Coronary artery (tissue), 2 donors: ENCODE measurements at regions not wholly inside any gene's neighbourhood (a gene's known extent, or its start where the extent isn't known, plus 50 kb on each side); places are given as distances from the start of the nearest gene placed in this dataset.

Experiments used
- DNase-seq: peaks from one replicate; pipeline ENCODE4 v3.0.0-alpha.2; 2017; ENCODE audit warnings: low spot score
- H3K27ac ChIP-seq, 2 donors: fragments of 200-600 bp; sonication (generic); one replicate each; pipeline ENCODE4 v1.5.1; 2016 to 2019
- H3K4me3 ChIP-seq: fragments of 200-600 bp; sonication (generic); 2 replicates; pipeline ENCODE4 v1.5.1; 2016; ENCODE audit warnings: mild to moderate bottlenecking, moderate library complexity
- CTCF ChIP-seq: fragments of 200-600 bp; sonication (generic); IDR thresholded peaks from one replicate; pipeline ENCODE4 v1.5.1; 2019; ENCODE audit warnings: antibody characterized with exemption

- no peak for TF ChIP-seq CTCF
- Histone ChIP-seq H3K4me3 (no peak overlapping the region), H3K27ac (no peak overlapping the region)
- DNase-seq: peak; percentile 38
Measured at GRCh38 chr14:99047441-99048031, 224.5 kb downstream of the BCL11B start.

GRCh38 chr14:99050309-99050708 is 221.7 kb downstream of the BCL11B start:
- no peak for TF ChIP-seq CTCF
- no peak overlapping the region for H3K4me3 ChIP-seq
- DNase-seq: no peak
- H3K27ac ChIP-seq: no peak overlapping the region

- Histone ChIP-seq H3K27ac (no peak overlapping the region), H3K4me3 (no peak overlapping the region)
- TF ChIP-seq CTCF: no peak
- DNase-seq: no peak
Measured at GRCh38 chr14:99052467-99052866, 219.5 kb downstream of the BCL11B start.

- peak; percentile 19 for DNase-seq
- H3K4me3 ChIP-seq: no peak overlapping the region
- no peak for TF ChIP-seq CTCF
- no peak overlapping the region for H3K27ac ChIP-seq
Measured at GRCh38 chr14:99055019-99055418, 217.0 kb downstream of the BCL11B start.

- no peak overlapping the region for H3K4me3 ChIP-seq
- peak; percentile 58 for DNase-seq
- TF ChIP-seq CTCF: no peak
- no peak overlapping the region for H3K27ac ChIP-seq
Measured at GRCh38 chr14:99055816-99056215, 216.2 kb downstream of the BCL11B start.

GRCh38 chr14:99057576-99058083 is 214.4 kb downstream of the BCL11B start:
- no peak overlapping the region for H3K4me3 ChIP-seq
- no peak overlapping the region for H3K27ac ChIP-seq
- DNase-seq: peak; percentile 9
- no peak for TF ChIP-seq CTCF

- H3K27ac ChIP-seq: no peak overlapping the region
- no peak for TF ChIP-seq CTCF
- peak; percentile 40 for DNase-seq
- H3K4me3 ChIP-seq: no peak overlapping the region
Measured at GRCh38 chr14:99058542-99058941, 213.5 kb downstream of the BCL11B start.
